OCI-LY7 (cell line): ENCODE measurements at regions not wholly inside any gene's neighbourhood (a gene's known extent, or its start where the extent isn't known, plus 50 kb on each side); places are given as distances from the start of the nearest gene placed in this dataset.

Experiments
- BruUV-seq: library from RNA; stranded (reverse); fragments of 400-500 nt; replicated peaks from 2 replicates; lab custom pipeline; 2021; lab: Mats Ljungman, UMichigan
- CTCF ChIA-PET: fragments of 300-600 bp; sonication (Branson Sonifier 250); formaldehyde crosslinking; loops from one replicate; lab custom pipeline; 2022; ENCODE audit warnings: antibody characterized with exemption; ENCODE audit not compliant: unreplicated experiment; lab: Charles Lee
- POLR2A ChIA-PET: fragments of 300-600 bp; sonication (Branson Sonifier 250); formaldehyde crosslinking; loops from one replicate; lab custom pipeline; 2022; ENCODE audit warnings: antibody characterized with exemption; lab: Charles Lee
- DNase-seq: peaks from one replicate; pipeline ENCODE4 v3.0.0-alpha.2; 2015; ENCODE audit warnings: low spot score
- H2AFZ ChIP-seq: fragments of 200-600 bp; sonication (generic), shearing (Covaris generic); 2 replicates; pipeline ENCODE4 v1.6.1; 2014; ENCODE audit warnings: mild to moderate bottlenecking, antibody characterized with exemption, low read length, moderate library complexity
- H3K27ac ChIP-seq: fragments of 200-600 bp; sonication (generic); 2 replicates; pipeline ENCODE4 v1.5.1; 2014; ENCODE audit warnings: mixed run types, low read depth, mild to moderate bottlenecking, moderate library complexity, low read length, inconsistent platforms; ENCODE audit not compliant: poor library complexity, severe bottlenecking
- H3K36me3 ChIP-seq: fragments of 200-600 bp; sonication (generic); 2 replicates; pipeline ENCODE4 v1.6.1; 2014; ENCODE audit warnings: mild to moderate bottlenecking, antibody characterized with exemption, low read length, moderate library complexity, mixed read lengths; ENCODE audit not compliant: insufficient read depth
- H3K4me1 ChIP-seq: fragments of 200-600 bp; sonication (generic); 2 replicates; pipeline ENCODE4 v1.5.1; 2014; ENCODE audit warnings: mild to moderate bottlenecking, low read length; ENCODE audit not compliant: insufficient read depth, poor library complexity, severe bottlenecking
- H3K4me2 ChIP-seq: fragments of 200-600 bp; sonication (generic); 2 replicates; pipeline ENCODE4 v1.6.1; 2014; ENCODE audit warnings: mild to moderate bottlenecking, low read length
- H3K4me3 ChIP-seq: fragments of 200-600 bp; sonication (generic); 2 replicates; pipeline ENCODE4 v1.5.1; 2014; ENCODE audit warnings: mild to moderate bottlenecking, low read depth, low read length; ENCODE audit not compliant: poor library complexity, severe bottlenecking
- H3K79me2 ChIP-seq: fragments of 200-600 bp; sonication (generic); 2 replicates; pipeline ENCODE4 v1.6.1; 2016; ENCODE audit warnings: low read depth, mild to moderate bottlenecking, low read length, moderate library complexity, mixed read lengths; ENCODE audit not compliant: insufficient read depth
- H3K9me2 ChIP-seq: fragments of 200-600 bp; sonication (generic); 2 replicates; pipeline ENCODE4 v1.6.1; 2016; ENCODE audit warnings: mild to moderate bottlenecking, low read length, mixed read lengths; ENCODE audit not compliant: insufficient read depth
- H3K9me3 ChIP-seq: fragments of 200-600 bp; sonication (generic); 2 replicates; pipeline ENCODE4 v1.6.1; 2014; ENCODE audit warnings: mild to moderate bottlenecking, mixed run types, low read length, mixed read lengths
- H4K20me1 ChIP-seq: fragments of 200-600 bp; sonication (generic); 2 replicates; pipeline ENCODE4 v1.6.1; 2014; ENCODE audit warnings: mild to moderate bottlenecking, antibody characterized with exemption, low read length, moderate library complexity, mixed read lengths; ENCODE audit not compliant: insufficient read depth
- CTCF ChIP-seq: fragments of 200-600 bp; sonication (generic); conservative IDR thresholded peaks from 2 replicates; pipeline ENCODE4 v1.5.1; 2014; ENCODE audit warnings: mild to moderate bottlenecking, antibody characterized with exemption, low read length, moderate library complexity, mixed read lengths
- EZH2phosphoT487 ChIP-seq: fragments of 200-600 bp; sonication (generic); IDR thresholded peaks from 2 replicates; pipeline ENCODE4 v1.6.1; 2018; ENCODE audit warnings: low read depth, borderline replicate concordance, mild to moderate bottlenecking, mixed run types, antibody characterized with exemption, low read length, moderate library complexity, mixed read lengths
- intact Hi-C: fragments of 100-400 bp; cut with micrococcal nuclease; formaldehyde crosslinking; loops from one replicate; pipeline ENCODE4 v1.10.0; 2022; ENCODE audit not compliant: unreplicated experiment

GRCh38 chr2:128498589-128498988, 179.9 kb upstream of the HS6ST1 start:
- BruUV-seq = no TSS peak
- Histone ChIP-seq H3K4me2 (no peak overlapping the region), H3K4me3 (no peak overlapping the region), H2AFZ (no peak overlapping the region), H3K79me2 (no peaks in the 10 kb centered on the region), H3K27ac (no peak overlapping the region), H3K4me1 (peaks cover 3% of the 10 kb centered on the region), H4K20me1 (no peaks in the 10 kb centered on the region), H3K36me3 (no peaks in the 10 kb centered on the region), H3K9me3 (no peaks in the 10 kb centered on the region), H3K9me2 (no peaks in the 10 kb centered on the region)
- intact Hi-C loops = no loop called here
- ChIA-PET CTCF (no interaction called here), POLR2A (no interaction called here)
- no peak for DNase-seq
- TF ChIP-seq CTCF (no peak), EZH2phosphoT487 (no peak)

- H4K20me1 ChIP-seq = no peaks in the 10 kb centered on the region
- no peak overlapping the region for H2AFZ ChIP-seq
- H3K4me1 ChIP-seq = peaks cover 12% of the 10 kb centered on the region
- no peaks in the 10 kb centered on the region for H3K79me2 ChIP-seq
- no peak overlapping the region for H3K4me2 ChIP-seq
- no peak for DNase-seq
- no TSS peak for BruUV-seq
- POLR2A ChIA-PET = interaction anchor here (0.8 kb wide), 1 partner anchor 95 kb away, joined by 3 read pairs; no protein-coding TSS in a partner anchor
- H3K4me3 ChIP-seq = no peak overlapping the region
- no peak for TF ChIP-seq CTCF
- TF ChIP-seq EZH2phosphoT487 = no peak
- H3K36me3 ChIP-seq = no peaks in the 10 kb centered on the region
- no peaks in the 10 kb centered on the region for H3K9me3 ChIP-seq
- no peaks in the 10 kb centered on the region for H3K9me2 ChIP-seq
- intact Hi-C loops = loop anchor here (10.0 kb wide), 2 partner anchors 195 to 255 kb away; no protein-coding TSS in a partner anchor
- no peak overlapping the region for H3K27ac ChIP-seq
- CTCF ChIA-PET = no interaction called here
Observed at GRCh38 chr2:128499367-128500137, 180.9 kb upstream of the HS6ST1 start.
